HG02943 (cell line): ENCODE measurements at regions not wholly inside any gene's neighbourhood (a gene's known extent, or its start where the extent isn't known, plus 50 kb on each side); places are given as distances from the start of the nearest gene placed in this dataset.
"Not testable (repeated sequence)": the region's sequence is repeated elsewhere in the genome, so short reads cannot be mapped to it uniquely, and the experiment has no call there.

Experiments used
- ATAC-seq: cut with Tn5 transposase; IDR thresholded peaks from one replicate; pipeline ENCODE4 v1.9.1; 2021; ENCODE audit warnings: mild to moderate bottlenecking, low read depth, moderate library complexity; ENCODE audit not compliant: unreplicated experiment

DNA sequence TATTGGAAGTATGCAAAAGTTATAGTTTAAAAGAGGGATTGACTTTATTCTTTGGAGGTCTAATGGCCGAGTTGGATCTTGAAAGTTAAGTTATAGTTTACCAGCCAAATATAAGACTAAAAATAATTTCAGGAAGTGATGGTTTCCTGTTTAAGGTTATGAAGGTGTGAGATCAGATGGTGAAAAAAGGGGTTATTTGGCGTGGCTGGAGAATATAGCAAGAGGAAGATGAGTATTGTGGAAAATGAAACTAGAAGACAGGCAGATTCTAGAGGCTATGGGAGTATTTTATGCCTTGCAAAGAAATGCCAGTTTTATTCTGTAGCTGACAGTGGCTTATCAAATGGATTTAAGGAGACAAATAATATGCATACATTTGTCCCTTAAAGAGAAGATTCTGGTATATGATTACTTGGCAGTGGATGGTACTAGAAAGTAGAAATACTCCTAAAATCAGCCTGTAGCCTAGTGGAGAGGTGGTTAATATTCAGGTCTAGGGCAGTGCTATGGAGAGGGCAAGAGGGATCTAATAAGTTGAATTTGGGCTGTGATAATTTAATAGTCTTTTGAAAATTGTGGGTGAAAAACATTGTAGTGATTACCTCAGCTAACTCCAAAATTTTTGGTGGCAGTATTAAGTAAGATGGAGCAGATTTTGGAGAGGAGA, 1091.8 kb upstream of the ATXN7L3B start:
- ATAC-seq, result no peak

DNA sequence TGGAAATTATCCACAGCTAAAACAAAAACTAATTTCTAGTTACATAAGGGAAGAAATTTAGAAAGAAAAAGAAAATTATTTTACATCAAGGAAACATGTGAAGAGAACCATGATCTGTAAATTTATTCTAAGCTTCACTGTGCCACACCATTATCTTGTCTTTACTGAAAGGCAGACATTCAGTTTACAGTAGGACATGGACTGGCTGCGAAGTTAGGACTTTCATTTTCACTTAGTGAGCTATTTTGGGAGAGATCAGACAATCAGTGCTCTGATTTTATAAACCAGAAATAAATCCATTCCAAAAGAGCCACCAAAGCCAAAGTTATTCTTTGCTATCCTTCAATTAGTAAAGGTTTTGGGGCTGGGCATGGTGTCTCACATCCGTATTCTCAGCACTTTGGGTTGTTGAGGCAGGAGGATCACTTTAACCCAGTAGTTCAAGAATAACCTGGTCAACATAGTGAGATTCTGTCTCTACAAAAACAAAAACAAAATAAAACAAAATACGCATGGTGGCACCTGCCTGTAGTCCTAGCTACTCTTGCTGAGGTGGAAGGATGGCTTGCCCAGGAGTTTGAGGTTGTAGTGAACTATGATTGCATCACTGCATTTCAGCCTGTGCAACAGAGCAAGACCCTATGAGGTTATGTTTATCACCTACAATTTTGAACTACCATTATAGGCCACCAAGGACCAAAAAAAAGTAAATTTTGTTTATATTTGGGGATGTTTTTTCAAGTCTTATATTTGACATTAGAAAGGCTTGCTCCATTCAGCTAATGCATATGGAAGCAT, 1084.8 kb upstream of the ATXN7L3B start:
- ATAC-seq, result no peak

DNA sequence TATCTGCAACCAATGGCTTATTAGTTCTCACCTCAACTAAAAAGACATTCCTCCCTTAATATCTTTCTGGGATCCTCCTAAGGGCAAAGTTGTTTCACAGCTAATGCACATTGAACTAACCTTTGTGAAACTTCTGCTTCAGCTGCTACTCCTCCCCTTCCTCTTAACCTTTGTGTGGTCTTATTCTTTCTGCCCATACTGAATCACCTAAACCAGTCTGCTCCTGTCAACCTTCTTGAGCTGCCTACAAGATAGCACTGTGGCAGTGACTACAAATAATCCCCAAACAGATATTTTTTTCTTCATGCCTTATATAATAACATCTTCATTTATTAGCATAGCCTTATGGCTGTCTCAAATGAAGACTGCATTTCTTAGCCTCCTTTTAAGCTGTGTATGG, 1077.4 kb upstream of the ATXN7L3B start:
- ATAC-seq, result no peak

DNA sequence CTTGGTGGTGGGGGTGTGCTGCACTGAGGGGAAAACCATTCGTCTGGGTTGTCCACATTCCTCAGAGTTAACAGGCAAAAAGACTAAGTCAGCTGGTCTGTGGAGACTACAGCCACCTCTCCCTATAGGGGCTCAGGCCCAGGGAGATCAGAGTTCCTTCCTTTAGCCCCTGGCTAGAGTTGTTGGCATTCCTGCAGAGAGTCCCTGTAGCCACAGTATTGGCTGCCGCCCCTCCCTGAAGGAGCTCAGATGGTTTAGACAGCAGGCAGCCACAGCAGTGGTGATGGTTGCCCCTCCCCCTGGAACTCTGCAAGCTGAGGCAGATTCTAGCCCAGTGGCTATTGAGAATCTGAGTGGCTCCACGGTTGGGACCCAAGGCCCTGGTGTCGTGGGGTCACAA, 1072.5 kb upstream of the ATXN7L3B start:
- ATAC-seq, result no peak

DNA sequence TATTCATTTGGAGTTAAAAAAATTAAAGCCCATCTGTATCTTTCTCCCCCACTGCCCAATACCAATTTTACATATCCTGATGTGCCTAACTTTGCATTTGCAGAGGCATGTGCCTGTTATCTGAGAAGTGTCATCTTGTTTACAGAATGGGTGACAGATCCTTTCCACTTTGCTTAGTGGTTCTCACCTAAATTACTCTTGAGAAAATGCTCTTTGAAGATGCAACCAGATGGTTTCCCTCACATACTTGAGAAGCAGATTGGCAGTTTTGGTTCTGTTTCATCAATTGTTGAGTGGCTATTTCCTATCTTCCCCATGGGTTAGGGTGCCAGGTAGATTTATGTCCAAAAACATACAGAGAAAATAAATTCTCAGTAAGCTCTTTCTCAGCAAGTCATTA, 1051.4 kb upstream of the ATXN7L3B start:
- ATAC-seq, result no peak

DNA sequence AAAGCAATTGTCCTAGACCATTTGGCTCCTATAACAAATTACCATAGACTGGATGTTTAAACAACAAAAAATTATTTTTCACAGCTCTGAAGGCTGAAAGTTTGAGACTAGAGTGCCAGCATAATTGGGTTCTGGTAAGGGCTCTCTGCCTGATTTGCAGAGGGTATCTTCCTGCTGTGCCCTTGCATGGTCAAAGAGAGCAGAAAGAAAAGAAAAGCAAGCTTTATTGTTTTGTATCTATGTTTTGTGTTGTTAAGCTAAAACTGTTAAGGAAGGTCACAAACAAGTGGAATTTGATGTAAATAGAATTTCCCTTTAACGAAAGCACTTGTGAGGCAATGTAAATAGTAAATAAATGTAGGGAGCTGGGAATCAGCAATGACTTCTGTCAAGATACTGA, 1031.0 kb upstream of the ATXN7L3B start:
- ATAC-seq, result no peak

DNA sequence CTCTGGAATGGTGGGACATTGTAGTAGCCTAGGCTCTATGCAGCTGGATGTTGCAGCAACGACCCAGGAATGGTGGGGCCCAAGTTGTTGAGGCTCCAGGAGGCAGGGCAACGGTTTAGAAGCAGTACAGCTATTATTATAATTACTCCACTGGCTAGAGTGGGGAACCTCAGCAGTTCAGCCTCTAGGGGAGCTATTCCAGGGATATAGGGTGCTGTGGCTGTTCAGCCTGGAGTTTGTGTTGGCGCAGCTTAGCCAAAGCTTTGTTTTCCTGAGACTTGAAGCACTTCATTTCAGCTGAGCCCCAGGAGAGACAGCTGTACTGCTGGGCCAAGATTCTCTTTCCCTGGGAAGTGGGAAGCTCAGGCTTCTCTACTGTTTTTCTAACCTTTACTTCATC, 1023.0 kb upstream of the ATXN7L3B start:
- no peak for ATAC-seq

DNA sequence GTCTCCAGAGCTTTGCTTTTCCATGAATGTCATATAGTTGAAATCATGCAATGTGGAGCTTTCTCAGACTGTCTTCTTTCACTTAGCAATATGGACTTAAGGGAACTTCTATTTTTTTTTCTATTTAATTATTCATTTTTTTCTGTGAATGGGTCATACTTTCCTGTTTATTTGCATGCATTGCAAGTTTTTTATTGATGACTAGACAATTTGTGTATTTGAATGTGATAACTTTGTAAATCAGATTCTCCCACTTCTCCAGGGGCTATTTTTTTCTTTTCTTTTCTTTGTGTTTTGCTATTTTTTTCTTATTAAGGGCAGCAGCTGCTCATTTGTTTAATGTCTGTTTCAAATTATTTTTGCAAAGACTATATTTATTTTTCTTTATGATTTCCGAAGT, 1019.8 kb upstream of the ATXN7L3B start:
- ATAC-seq, result no peak

DNA sequence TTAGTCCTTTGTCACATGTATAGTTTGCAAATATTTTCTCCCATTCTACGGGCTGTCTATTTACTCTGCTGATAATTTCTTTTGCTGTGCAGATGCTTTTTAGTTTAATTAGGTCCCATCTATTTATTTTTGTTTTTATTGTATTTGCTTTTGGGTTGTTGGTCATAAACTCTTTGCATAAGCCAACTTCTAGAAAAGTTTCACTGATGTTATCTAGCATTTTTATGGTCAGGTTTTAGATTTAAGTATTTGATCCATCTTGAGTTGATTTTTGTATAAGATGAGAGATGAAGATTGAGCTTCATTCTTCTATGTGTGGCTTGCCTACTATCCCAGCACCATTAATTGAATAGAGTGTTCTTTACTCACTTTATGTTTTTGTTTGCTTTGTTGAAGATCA, 1008.4 kb upstream of the ATXN7L3B start:
- ATAC-seq, result no peak

DNA sequence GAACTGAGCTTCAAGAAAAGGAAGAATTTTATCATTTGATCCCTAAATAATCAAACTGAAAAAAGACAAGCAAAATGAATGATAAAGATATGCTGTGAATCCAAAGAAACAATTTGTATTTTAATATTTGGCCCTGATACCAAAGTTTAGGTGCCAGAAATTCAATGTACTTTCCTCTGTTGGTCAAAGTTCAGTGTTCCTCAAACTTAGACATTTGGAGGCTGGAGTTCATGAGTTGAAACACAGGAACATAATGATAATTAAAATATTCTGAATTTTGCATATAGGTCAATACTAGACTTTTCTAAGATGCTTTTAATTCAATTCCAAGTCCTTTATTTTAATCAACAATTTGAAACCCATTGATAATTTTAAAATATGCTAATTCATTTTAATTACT, 1007.7 kb upstream of the ATXN7L3B start:
- no peak for ATAC-seq

DNA sequence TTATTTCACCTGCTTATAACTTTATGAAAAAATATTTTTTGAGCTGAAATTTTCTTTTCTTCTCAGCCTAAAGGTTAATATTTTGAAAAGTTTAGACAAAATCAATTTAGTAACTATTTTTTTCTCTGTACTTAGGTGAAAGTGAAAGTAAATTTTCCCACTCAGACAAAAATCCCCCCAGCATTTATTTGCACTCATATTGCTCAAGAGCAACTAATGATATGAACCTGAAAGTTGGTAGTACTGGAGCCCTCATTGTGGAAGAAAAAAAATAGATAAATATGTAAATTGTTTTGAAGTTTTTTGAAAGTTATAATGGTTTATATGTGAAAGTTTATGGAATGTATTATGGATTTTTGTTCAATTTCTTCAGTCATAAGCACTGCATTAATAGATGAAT, 1005.9 kb upstream of the ATXN7L3B start:
- ATAC-seq, result no peak

DNA sequence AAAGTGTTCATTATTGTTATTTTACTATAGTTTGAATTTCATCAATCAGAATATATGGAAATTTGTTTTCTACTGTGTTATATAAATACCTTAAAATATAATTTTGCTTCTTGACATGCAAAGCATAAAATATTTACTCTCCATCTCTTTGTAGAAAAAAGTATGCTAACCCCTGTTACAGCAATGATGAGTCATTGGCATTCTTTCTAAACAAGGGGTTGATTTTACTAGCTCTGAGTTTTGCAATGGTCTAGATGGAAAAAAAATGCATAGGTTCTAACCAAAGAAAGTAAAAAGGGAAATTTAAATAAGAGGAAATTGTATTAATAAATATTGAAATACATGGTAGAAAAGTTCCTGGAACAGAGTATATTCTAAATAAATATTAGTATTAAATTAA, 990.2 kb upstream of the ATXN7L3B start:
- no peak for ATAC-seq

DNA sequence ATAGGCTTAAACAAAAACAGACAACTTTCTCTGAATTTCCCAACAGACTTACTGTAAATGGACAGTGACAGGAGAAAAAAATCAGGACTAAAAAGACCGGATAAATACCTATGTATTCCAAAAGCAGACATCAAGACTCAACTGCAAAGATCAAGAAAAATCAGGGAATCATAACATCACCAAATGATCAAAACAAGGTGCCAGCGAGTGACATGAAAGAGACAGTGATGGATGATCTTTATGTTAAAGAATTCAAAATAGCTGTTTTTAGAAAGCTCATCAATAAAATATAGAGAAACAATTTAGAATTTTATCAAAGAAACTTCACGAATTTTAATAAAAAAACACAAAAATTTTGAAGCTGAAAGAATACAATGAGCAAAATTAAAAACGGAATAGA, 952.5 kb upstream of the ATXN7L3B start:
- ATAC-seq, result no peak

DNA sequence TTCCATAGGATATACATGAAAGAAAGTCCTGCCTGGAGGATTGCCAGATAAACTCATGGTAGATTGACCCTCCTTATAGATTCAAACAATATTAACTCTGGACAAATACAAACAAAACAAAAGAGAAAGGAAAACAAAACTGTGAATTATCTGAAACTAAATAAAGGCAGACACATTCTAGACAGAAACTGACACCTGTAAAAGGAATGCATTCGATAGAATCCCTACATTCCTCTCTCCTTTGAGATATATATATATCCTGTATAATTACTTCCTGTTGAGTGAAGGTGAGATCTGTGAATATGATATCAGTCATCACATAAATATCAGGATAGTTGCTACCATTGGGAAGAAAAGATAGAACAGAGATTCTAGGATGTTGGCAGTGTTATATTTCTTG, 948.4 kb upstream of the ATXN7L3B start:
- no peak for ATAC-seq

DNA sequence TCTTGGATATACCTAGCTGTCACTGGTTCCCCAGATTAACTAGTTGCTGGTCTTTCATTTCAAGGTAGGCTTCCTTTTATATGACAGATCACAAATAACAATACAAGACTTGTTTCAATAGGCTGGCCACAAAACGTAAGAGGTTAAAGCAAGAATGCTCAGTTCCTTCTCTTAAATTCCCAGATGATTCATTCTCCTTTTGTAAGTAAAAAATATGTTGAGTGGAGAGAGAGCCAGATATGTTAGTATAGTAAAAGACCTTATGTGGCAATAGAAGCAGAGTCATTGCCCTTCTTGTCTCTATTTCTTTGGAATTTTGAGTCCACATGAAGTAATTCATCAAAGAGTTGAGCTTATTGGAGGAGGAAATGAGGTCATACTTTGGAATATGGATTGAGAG, 939.0 kb upstream of the ATXN7L3B start:
- ATAC-seq, result no peak

DNA sequence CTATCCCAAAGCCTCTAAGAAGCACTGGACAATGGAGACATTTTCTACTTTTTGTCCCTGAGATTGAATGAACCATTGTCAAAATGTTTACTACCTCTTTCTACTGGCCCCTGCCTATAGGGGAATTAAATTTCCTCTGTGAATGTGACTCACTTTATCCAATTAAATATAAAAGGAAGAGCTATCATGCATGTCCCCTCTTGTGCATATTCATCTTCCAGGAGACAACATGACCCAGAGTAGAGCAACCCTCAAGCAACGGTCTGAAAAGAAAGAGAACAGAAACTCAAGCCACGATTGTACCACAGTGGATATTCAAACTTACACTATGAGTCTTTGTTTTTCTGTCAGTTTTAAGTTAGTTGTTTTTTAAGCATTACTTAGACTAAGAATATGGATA, 938.4 kb upstream of the ATXN7L3B start:
- no peak for ATAC-seq

DNA sequence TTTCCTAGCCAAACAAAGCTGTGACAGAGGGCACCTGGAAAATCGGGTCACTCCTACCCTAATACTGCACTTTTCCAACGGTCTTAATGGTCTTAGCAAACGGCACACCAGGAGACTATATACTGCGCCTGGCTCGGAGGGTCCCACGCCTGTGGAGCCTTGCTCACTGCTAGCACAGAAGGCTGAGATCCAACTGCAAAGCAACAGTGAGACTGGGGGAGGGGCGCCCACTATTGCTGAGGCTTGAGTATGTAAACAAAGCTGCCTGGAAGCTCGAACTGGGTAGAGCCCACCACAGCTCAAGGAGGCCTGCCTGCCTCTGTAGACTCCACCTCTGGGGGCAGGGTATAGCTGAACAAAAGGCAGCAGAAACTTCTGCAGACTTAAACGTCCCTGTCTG, 931.7 kb upstream of the ATXN7L3B start:
- not testable (repeated sequence) for ATAC-seq

DNA sequence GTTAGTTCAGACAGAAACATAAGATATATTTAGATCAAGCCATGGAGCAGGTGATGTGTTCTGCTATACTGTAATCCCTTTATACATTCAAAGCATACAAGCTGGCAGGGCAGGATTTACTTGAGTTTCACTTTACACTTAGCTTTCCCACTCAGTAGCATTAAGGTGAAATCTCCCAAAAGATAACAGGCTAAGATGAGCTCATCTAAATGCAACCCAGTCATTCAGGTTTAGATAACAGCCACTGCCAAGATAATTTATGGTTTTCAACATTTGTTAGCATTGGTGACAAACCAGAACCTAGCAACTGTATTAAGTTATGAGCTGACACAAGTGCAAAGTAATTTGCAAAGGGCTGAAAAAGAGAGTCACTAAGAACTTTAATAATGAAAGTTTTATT, 925.1 kb upstream of the ATXN7L3B start:
- ATAC-seq, result no peak

DNA sequence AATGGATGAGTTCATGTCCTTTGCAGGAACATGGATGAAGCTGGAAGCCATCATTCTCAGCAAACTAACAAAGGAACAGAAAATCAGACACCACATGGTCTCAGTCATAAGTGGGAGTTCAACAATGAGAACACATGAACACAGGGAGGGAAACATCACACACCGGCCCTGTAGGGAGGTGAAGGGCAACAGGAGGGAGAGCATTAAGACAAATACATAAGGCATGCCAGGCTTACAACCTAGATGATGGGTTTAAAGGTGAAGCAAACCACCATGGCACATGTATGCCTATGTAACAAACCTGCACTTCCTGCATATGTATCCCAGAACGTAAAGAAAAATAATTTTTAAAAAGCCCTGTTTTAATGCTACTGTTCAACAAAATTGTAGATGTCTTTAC, 914.2 kb upstream of the ATXN7L3B start:
- ATAC-seq, result no peak

DNA sequence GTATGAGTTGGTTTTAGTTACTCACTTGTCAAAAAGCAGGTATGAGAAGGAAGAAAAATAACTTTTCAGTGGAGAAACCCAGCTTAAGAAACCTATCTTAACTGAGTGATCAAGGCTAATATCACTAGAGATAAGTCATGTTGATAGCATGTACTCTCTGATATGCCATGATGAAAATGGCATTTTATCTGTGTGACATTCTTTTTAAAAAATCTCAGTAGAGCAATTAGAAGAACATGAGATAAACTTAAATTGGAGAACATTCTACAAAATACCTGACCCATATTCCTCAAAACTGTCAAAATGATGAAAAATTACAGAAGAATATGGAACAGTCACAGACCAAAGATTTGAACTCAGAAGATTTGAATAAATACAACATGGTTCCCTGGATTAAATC, 912.4 kb upstream of the ATXN7L3B start:
- ATAC-seq, result no peak

DNA sequence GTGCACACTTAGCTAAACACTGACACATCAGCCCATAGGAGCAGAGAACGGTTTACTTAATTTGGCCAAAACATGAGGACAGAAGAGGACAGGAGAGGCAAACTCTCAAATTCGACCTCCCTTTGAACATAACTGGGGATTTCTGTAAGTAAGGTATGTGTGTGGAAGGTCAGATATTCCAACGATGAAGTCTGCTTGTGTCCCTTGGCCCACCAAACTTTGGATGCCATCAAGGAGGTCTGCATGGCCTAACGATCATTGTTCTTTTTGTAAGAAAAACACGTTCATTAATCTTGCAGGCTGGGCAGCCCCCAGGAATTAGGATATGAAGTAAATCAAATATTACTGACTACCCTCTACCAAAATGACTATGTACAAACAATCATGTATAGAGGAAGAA, 908.5 kb upstream of the ATXN7L3B start:
- no peak for ATAC-seq
